ENCODE measurements at regions not wholly inside any gene's neighbourhood (a gene's known extent, or its start where the extent isn't known, plus 50 kb on each side); places are given as distances from the start of the nearest gene placed in this dataset.
"Not testable (repeated sequence)": the region's sequence is repeated elsewhere in the genome, so short reads cannot be mapped to it uniquely, and the experiment has no call there.

DNA sequence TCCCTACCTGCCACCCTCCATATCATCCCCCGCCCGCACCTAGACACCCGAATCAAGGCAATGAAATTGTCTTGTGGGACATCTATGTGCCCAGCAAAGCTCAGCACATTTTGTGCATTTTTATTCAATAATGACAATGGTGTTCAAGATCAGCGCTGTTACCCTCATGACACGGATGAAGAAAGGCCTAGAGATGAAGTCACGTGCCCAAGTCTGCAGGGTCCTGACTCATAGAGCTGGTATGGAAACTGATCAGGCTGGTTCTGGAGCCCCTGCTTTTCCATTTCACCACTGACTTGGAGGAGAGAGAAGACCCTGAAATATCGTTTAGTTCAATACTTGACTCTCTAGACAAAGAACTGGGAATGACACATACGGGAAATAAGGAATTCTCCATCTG is 136.2 kb downstream of the KLRB1 start:
- not testable (repeated sequence) for TF ChIP-seq POLR2A (IDR thresholded peaks at IDR 0.05; ENCODE audit: low read depth, low read length); CEBPB (IDR thresholded peaks at IDR 0.05; ENCODE audit: low read depth, low read length); RAD21 (IDR thresholded peaks at IDR 0.05; ENCODE audit: low read length); RCOR1 (IDR thresholded peaks at IDR 0.05; ENCODE audit: insufficient replicate concordance, low read length); RFX5 (IDR thresholded peaks at IDR 0.05; ENCODE audit: low read depth, low read length); SMC3 (IDR thresholded peaks at IDR 0.05; ENCODE audit: low read depth, low read length); NFE2L2 (IDR thresholded peaks at IDR 0.05; ENCODE audit: low read depth, low read length); MAFK (IDR thresholded peaks at IDR 0.05; ENCODE audit: low read depth, low read length); MAZ (IDR thresholded peaks at IDR 0.05; ENCODE audit: borderline replicate concordance, low read depth, low read length)
- TF ChIP-seq, protein P1, sequence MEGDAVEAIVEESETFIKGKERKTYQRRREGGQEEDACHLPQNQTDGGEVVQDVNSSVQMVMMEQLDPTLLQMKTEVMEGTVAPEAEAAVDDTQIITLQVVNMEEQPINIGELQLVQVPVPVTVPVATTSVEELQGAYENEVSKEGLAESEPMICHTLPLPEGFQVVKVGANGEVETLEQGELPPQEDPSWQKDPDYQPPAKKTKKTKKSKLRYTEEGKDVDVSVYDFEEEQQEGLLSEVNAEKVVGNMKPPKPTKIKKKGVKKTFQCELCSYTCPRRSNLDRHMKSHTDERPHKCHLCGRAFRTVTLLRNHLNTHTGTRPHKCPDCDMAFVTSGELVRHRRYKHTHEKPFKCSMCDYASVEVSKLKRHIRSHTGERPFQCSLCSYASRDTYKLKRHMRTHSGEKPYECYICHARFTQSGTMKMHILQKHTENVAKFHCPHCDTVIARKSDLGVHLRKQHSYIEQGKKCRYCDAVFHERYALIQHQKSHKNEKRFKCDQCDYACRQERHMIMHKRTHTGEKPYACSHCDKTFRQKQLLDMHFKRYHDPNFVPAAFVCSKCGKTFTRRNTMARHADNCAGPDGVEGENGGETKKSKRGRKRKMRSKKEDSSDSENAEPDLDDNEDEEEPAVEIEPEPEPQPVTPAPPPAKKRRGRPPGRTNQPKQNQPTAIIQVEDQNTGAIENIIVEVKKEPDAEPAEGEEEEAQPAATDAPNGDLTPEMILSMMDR (conservative IDR thresholded peaks at IDR 0.05; ENCODE audit: low read depth, low read length): not testable (repeated sequence)
- TF ChIP-seq, protein P2, sequence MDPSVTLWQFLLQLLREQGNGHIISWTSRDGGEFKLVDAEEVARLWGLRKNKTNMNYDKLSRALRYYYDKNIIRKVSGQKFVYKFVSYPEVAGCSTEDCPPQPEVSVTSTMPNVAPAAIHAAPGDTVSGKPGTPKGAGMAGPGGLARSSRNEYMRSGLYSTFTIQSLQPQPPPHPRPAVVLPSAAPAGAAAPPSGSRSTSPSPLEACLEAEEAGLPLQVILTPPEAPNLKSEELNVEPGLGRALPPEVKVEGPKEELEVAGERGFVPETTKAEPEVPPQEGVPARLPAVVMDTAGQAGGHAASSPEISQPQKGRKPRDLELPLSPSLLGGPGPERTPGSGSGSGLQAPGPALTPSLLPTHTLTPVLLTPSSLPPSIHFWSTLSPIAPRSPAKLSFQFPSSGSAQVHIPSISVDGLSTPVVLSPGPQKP (IDR thresholded peaks at IDR 0.05; ENCODE audit: borderline replicate concordance, low read depth, low read length): not testable (repeated sequence)
